ENCODE measurements at regions not wholly inside any gene's neighbourhood (a gene's known extent, or its start where the extent isn't known, plus 50 kb on each side); places are given as distances from the start of the nearest gene placed in this dataset.
A peak's percentile ranks its signal among the peaks of the same experiment; 100 is the strongest.
"Not testable (repeated sequence)": the region's sequence is repeated elsewhere in the genome, so short reads cannot be mapped to it uniquely, and the experiment has no call there.

DNA sequence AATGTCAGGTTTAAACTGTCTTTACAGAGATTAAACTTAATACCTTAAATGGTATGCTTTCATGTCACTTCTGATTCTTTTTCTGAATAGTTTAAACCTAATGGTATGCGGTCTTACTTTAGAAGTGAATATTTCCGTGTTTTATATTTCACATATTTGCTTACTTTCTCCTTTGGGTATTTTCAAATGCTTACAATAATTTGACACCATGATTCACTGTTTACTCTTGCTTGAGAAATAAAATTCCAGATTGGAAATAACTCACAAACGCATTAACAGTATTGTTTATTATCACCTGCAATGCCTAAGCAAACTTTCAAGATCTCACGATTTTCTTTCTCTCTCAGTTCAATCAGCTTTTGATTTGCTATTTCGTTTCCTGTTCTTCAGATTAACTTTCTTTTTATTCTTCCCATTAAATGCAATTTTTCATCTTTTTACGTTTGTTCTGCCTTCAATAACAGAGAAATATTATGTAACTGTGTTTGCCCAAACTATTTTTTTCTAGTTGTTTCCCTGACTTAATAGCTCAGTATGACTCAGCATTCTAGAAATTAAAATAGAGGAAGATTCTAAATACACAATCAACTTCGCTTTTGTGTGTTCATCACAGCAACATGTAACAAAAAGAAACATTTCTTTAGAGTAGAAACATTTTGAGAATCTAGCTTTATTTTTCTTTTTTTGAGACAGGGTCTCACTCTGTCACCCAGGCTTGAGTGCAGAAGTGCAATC lies 955.5 kb upstream of the PRKX start:
- DNase-seq = no peak

DNA sequence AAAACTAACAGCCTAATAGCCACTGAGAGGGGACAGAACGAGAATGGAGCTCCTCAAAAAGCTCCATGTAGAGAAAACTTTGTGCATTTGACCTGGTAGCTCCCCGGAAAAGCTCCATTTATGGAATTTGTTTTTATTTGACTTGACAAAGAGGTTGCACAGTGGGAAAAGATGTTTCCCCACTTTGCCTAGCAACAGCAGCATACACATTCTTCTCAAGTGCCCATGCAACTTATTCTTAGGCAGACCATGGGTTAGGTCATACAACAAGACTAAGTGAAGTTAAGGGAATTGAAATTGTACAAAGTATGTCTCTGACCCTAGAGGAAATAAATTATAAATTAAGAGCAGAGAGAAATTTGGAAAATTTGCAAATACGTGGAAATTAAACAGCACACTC lies 949.6 kb upstream of the PRKX start:
- DNase-seq = no peak

DNA sequence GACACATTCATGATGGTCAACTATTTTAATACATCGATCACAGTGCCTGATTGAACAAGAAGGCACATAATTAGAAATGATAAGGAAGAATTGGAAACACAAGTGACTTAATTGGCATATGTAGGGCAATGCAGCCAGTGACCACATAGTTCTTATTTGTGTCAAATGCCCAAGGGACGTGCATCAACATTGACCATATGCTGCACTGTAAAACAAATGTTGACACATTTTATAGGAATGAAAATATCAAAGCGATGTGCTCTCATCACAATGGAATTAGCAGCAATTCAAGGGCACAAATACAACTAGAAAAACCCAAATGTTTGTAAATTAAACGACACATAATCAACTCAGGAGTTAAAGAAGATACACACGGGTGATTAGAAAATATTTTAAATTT lies 948.3 kb upstream of the PRKX start:
- no peak for DNase-seq

DNA sequence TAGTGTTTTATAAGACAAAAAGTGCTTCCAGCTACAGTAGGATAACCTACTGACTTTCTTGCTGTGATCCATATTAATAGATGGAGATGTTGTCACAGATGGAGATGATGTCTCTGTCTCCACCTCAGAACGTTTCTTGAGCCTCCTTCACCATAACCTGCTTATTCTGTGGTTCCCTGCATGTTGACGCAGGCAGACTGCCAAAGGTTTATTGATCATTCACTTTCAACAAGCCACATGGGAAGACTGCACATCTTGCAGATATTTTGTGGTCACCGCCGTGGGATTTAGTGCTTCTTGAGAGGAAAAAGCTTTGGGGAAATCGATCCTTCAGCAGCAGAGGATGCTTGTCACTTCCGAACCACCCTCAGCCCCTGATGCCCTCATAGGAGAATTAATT lies 943.0 kb upstream of the PRKX start:
- no peak for DNase-seq

DNA sequence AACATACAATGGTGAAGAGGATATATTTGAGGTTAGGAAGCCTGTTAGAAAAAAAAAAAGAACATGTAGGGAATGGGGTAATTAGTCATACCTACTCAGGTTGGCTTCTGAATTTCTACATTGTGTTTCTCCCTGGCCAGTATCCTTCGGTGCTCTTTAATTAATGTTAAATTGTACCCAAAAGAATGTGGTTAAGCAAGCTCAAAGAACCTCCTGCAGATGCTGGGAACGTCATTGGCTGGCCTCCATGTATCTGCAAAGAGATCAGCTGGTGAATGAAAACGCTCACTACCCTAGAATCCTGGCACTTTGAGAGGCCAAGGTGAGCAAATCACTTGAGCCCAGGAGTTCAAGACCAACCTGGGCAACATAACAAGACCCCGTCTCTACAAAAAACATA lies 942.3 kb upstream of the PRKX start:
- DNase-seq = no peak

DNA sequence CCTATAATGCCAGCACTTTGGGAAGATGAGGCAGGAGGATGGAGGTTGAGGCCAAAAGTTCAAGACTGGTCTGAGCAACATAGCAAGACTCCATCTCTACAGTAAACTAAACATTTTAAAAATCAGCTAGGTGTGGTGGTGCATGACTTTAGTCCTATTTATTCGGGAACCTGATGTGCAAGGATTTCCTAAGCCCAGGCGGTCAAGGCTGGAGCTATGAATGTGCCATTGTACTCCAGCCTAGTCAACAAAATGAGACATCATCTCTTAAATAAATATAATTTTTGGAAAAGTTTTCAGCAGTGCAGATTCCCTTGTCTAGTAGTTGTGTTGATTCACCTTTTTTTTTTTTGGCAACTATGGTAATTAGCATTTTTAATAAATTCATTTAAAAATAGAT lies 928.7 kb upstream of the PRKX start:
- no peak for DNase-seq

DNA sequence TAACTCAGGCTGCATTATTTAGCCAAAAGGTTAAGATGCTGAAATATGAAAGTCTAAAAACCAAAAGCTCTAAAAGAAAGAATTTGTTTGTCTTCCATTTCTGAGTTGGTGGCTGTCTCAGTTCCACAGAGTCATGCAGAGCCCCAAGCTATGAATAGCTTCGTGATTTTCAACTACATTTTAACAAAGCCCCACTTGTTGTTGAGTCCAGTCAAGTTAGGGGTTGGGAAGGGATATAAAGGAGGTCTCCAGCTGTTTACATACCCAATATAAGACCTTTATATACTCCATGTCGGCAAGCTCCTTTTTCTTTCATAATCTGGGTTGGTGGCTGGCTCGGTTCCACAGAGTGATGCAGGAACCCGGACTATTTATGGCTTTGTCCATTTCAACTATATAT lies 924.6 kb upstream of the PRKX start:
- no peak for DNase-seq

DNA sequence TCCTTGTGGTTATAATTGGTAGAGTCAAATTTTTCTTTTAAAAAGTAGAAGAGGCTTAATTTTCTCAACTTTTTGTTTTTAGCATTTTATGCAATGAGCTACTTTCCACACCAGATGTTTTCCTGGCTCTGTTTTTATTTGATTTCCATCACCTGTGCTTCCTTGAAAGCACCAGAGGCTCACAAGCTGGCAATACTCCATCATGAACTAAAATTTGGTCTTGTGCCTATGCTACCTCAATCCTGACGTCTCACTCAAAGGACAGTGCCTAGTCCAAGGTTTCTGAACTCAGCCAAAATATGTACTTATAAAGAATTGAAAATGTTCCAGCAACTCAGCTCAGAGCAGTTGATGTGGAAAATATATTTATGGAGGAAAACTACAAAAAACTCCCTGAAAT lies 914.0 kb upstream of the PRKX start:
- DNase-seq = no peak

DNA sequence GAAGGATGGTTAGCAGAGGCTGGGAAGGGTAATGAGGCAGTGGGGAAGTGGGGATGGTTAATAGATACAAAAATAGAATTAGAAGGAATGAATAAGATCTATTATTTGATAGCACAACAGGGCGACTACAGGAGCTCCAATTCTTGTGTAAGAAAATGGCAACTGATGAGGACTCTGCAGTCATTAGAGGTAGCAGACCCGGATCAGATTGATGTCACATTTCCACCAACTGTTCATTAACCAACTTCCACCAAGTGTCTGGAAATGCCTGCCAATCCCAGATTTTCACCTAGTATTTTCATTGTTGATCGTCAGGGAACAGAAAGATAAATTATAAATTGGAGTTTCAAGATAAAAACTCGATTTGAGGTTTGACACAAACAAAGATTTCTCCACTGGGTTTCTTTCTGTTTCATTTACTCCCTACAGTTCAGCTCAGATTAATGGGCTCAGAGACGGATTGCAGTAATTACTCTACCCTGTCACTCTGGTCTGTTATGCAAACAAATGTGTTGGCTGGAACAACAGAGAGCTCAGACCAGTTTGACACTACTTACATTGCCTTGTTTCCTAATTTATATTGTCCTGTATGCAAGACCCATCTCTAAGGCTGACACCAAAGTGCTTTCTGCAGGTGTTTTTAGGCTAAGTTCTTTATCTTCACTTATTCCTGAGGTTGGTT lies 909.2 kb upstream of the PRKX start:
- DNase-seq = no peak

DNA sequence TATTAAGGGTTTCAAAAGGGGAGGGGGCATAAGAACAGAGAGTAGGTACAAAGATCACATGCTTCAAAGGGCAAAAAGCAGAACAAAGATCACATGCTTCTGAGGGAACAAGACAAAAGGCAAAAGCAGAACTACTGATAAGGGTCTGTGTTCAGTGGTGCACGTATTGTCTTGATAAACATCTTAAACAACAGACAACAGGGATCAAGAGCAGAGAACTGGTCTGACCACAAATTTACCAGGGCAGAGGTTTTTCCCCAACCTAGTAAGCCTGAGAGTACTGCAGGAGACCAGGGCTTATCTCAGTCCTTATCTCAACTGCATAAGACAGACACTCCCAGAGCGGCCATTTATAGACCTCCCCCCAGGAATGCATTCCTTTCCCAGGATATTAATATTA lies 900.2 kb upstream of the PRKX start:
- DNase-seq = not testable (repeated sequence)

DNA sequence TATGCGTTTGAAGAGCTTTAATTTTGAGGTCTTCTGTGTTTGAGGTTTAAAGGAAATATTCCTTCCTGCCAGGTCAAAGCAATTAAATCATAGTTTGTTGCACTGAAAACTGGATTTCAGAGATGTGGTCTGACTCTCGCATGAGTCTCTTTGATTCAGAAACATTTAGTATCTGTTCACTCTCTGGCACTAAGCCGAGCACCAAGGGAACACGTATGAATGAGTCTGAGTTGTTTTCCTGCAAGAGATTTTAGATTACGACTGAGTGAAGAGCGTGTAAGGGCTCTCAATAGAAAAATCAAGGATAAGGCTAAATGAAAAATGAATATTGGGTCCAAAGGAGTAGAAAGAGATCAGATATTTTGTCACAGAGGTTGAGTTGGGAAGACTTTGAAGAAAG lies 875.4 kb upstream of the PRKX start:
- DNase-seq = no peak

DNA sequence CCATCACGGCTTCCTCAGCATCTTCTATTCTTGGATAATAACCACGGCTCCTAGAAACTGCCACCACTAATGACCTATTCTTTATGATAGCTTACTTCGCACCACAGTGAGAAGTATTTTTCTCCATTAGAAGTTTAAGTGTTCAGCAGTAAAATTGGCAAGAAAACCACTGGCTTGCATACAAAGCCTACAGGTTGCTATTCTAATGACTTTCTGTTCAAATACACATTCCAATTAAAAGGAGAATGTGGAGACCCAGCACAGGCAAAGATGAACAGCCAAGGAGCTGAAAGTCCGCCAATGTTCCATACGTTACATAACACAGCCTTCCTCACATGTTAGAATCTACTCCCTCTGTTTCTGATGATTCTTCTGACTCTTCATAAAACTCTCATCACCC lies 875.0 kb upstream of the PRKX start:
- DNase-seq = no peak

DNA sequence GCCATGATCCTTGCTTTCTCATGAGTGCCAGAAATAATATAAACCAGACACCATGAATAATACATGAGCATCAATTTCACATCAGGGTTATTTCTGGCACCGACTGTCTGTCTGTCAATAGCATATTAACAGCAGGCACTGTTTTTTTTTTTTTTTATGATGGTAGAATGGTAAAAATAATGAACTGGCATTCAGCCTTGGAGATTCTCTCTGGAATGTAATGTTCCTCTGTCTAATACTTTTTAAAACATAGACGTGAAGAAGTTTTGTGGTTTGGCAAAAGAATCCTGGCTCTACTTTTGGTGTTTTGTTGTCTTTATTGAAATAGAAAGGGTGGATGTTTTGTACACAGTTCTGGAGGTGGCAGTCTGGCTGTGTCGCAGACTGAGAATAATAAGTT lies 874.6 kb upstream of the PRKX start:
- no peak for DNase-seq

DNA sequence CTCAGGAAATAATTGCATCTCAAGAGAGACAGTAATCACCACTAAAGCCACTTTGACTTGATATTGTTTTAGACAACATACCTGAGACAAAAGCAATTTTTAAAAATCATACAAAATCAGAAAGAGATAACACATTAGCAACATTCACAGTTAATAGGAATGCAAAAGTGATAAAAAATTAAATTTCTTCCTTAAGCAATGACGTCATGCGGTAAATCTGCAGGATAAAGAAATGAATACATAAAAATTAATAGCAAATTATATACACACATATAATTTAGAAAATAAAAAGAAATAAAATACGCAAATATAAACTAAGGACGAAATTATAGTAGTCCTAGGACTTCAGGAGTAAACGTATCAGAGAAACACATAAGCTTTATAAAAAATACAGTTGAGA lies 866.5 kb upstream of the PRKX start:
- DNase-seq = no peak

DNA sequence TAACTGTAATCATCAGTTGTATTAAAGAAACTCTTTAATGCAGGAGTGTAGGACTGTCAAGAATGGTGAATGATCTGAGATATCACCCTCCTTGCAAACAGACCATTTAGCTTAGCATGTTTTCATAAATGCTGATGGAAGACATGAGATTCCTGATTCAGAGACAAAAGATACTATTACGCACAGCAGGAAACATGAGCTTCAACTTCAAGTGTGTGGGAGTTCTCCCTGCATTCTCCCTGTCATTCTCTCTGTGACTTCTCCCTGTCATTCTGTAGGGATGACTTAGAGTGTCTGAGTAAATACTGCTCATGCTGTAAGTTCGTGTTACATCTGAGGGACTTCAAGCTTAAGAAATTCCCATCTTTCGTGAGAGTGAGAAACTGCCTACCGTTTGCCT lies 866.0 kb upstream of the PRKX start:
- DNase-seq = no peak

DNA sequence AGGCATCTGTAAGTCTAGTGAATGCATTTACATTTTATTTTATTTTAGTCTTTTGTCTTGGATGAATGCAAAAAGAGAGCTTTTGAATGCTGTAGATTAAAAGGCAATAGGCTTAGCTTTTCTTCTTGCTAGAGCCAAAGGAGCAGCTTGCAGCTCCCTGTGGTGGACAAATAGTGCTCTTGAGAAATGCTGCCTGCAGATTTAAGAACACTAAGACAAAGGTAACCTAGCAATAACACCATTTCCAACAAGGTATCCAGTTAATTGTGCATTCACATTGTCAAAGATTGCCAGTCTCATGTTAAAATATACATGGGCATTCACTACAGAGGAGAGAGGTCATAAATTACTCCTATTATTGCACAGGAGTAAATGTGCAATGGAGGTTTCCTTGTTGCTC lies 859.2 kb upstream of the PRKX start:
- DNase-seq = no peak

DNA sequence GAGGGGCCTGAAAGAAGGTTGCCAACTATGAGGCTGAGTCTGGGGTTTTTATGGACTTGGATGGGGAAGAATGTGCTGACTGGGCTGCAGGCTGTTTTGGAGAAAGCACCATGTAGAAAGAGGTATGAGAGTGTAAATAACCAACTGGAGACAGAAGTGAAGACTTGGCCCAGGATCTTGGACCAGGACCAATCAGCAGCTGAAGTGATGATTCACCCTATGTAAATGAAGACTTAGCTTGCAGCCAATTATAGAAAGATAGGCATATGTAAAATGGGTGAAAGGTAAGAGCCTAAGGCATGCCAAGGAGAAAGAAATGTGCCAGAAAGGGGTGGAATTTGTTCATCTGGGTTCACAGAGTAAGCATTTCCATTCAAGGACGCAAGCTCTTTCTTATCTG lies 856.7 kb upstream of the PRKX start:
- no peak for DNase-seq

DNA sequence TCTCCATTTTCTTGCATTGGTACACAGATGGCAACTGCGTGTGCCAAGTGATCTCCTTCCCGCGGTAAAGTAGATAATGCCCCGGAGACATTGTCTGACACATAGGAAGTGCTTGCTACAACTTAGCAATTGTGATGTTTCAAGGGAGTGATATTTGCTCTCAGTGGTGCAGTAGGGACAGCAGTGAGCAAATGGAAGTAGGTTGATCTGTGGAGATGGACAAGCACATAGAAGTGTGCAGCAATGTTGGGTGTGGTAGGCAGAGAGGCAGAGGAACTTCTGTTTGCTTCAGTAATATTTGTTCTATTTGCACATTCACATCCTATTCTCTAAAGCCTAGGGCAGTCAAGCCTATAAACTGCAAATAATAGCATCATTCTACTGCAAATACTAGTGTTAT lies 846.7 kb upstream of the PRKX start:
- DNase-seq = no peak

DNA sequence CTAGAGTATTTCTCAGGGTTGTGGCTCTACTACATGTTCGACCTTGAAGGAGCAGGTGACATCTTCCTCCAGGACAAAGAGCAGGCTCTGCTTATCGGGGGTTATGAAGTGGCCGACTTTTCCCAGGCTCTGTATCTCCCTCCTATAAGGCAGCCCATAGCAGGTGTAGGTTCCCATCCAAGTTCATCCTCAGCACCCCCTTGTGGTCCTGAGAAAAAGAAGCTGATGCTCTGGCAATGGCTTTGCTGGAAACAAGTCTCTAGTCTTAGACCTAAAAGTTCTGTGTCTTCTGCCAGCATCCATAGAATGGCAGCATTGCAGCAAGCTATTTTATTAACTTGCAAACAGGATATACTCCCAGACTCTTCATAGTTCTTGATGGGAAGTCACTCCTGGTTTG lies 836.6 kb upstream of the PRKX start:
- DNase-seq = no peak

DNA sequence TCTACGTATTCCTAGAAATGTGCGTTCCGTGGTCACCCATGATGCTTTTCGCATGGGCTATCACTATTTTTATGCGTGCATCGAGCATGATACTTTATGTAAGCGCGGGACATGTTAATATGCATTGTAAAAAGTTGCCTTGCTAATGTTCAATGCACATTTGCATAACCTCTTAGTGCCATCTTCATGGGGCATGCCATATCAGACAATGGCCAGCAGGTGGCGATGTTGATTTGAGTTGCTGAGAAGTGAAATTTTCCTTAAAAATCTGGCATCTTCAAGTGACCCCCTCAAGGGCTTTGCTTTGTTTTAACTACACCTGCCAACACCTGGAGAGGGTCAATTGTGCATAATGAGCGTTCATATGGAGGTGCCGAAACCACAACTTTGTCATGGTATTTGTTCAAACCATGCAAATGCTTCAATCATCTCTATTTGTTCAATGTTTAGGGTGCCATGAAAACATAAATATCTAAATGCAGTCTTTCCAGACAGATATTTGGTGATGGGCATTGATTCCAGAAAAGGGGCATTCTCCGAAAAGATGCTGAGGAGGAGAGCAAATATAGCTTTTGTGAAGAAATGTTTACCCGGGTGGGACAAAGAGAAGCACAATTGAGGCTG lies 833.9 kb upstream of the PRKX start:
- DNase-seq = peak; percentile 7

DNA sequence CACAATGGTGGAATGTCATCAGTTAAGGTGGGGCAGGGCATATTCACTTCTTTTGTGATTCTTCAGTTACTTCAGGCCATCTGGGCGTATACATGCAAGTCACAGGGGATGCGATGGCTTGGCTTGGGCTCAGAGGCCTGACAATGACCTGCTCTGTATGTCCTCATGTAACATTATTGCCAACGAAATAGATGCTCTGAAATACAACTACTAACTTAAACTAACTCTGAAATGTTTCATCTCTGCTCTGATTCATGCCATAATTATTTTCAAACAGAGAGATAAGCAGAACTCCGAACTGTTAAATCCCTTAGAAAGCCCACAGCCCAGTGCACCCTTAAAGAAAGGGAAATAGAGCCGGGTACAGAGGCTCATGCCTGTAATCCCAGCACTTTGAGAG lies 832.7 kb upstream of the PRKX start:
- not testable (repeated sequence) for DNase-seq

DNA sequence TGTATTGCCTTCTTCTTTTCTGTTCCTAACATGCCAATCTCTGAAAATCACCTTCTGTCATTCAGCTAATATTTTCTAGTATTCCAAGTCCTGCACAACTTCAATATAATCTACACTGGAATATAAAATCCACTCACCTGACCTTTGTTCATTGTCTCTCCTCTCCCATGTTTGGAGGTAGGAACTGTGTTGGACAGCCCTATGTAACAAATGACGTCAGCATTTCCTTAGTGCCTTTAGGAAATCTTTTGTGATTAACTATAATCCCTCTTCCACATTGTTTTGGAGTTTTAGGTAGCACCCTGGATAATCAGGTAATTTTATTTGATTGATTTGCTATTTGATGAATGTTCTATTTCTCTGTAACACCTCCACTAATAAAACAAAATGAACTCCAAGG lies 814.8 kb upstream of the PRKX start:
- no peak for DNase-seq

DNA sequence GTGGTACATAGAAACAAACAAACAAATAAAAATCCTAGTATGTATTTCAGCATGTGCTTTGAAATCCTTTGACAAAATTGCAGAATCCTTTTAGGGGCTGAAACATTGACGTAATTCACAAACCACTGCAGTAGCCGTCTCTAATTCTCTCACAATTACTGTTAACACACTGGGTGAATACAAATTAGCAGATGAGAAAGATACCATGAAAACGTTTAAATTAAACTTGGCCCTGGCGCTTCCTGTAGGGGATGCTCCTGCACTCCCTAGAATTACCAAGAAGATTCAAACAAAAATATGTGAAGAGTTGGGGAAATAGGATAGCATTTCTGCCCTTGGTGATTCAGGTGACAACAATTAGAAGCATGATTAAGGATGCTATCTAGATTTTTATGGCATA lies 772.5 kb upstream of the PRKX start:
- no peak for DNase-seq

DNA sequence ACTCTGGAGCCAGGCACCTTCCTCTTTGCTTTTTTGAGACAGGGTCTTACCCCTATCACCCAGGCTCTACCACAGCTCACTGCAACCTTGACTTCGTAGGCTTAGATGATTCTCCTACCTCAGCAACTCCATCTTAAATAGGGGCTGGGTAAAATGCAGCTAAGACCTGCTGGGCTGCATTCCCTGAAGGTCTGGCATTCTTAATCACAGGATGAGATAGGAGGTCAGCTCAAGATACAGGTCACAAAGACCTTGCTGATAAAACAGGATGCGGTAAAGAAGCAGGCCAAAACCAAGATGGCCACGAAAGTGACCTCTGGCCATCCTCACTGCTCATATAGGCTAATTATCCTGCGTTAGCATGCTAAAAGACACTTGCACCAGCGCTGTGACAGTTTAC lies 770.8 kb upstream of the PRKX start:
- no peak for DNase-seq

DNA sequence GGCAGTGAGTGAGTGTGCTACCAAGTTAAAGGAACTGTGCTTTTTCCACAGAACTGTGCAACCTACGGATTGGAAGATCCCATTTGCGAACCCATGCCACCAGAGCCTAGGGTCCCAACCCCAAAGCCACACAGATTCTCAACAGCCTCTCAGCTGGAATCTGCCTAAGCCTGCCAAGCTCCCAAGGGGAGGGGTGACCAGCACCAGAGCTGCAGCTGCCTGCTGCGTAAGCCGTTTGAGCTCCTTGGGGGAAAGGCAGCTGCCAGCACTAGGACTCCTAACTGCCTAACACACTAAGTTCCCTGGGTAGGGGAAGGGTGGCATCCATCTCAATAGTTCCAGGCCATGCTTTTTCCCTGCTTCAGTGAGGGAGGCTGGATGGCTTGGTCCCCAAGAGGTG lies 738.1 kb upstream of the PRKX start:
- DNase-seq = no peak

Measured in KG1 (cell line).